Endothelial cell of umbilical vein (primary cell): ENCODE measurements at regions not wholly inside any gene's neighbourhood (a gene's known extent, or its start where the extent isn't known, plus 50 kb on each side); places are given as distances from the start of the nearest gene placed in this dataset.

Experiments
- BruUV-seq: library from RNA; stranded (reverse); fragments of 400-500 nt; replicated peaks from 2 replicates; lab custom pipeline; 2021; lab: Mats Ljungman, UMichigan
- CTCF ChIA-PET: fragments of 300-600, 350-600 bp; sonication (Branson Sonifier 250); formaldehyde crosslinking; loops from one replicate; lab custom pipeline; 2021; ENCODE audit warnings: antibody characterized with exemption, inconsistent platforms; lab: Charles Lee
- POLR2A ChIA-PET: fragments of 300-600, 350-600 bp; sonication (Branson Sonifier 250); formaldehyde crosslinking; loops from one replicate; lab custom pipeline; 2021; ENCODE audit warnings: antibody characterized with exemption, inconsistent platforms; lab: Charles Lee
- DNase-seq: peaks from one replicate; pipeline ENCODE4 v3.0.0-alpha.2; 2011; ENCODE audit warnings: low read depth, low spot score
- FAIRE-seq: peaks from 2 replicates; lab custom pipeline; 2011; peaks lifted over from hg19 to GRCh38; lab: Jason Lieb, UNC
- H2AFZ ChIP-seq: 2 replicates; pipeline ENCODE4 v1.6.0; 2012; ENCODE audit warnings: low read depth, low read length, control low read depth, inconsistent platforms
- H3K27ac ChIP-seq: 2 replicates; pipeline ENCODE4 v1.5.1; 2011; ENCODE audit warnings: low read depth, mild to moderate bottlenecking, control low read depth, low read length, moderate library complexity; ENCODE audit not compliant: insufficient read depth
- H3K27me3 ChIP-seq, 2 experiments: 2 replicates each; pipeline versions ENCODE4 v1.6.0 to v1.6.1; 2011; ENCODE audit warnings: low read length in 2 of 2, mixed read lengths in 1 of 2; ENCODE audit not compliant: control insufficient read depth in 2 of 2, insufficient read depth in 2 of 2
- H3K36me3 ChIP-seq, 2 experiments: 2 replicates in 1 of 2; 3 replicates in 1 of 2; pipeline ENCODE4 v1.5.1; 2011; ENCODE audit warnings: low read length in 2 of 2, mild to moderate bottlenecking in 1 of 2, moderate library complexity in 1 of 2; ENCODE audit not compliant: control insufficient read depth in 2 of 2, insufficient read depth in 2 of 2; ENCODE audit errors: extremely low read depth in 1 of 2
- H3K4me1 ChIP-seq: 3 replicates; pipeline ENCODE4 v1.5.1; 2011; ENCODE audit warnings: mild to moderate bottlenecking, low read length; ENCODE audit not compliant: control insufficient read depth, insufficient read depth; ENCODE audit errors: extremely low read depth
- H3K4me2 ChIP-seq: 2 replicates; pipeline ENCODE4 v1.6.1; 2011; ENCODE audit warnings: low read length, control low read depth, mixed read lengths; ENCODE audit not compliant: insufficient read depth
- H3K4me3 ChIP-seq, 3 experiments: fragments of 200-600 bp in 1 of 3; sonication (generic), shearing (Covaris generic) in 1 of 3; replicated peaks in 1 of 3; 2 replicates each; pipeline ENCODE4 v1.5.1; 2011 to 2016; ENCODE audit warnings: control low read depth in 3 of 3, low read length in 3 of 3, mild to moderate bottlenecking in 2 of 3, inconsistent platforms in 1 of 3, low read depth in 1 of 3, moderate library complexity in 1 of 3; ENCODE audit not compliant: insufficient read depth in 1 of 3
- H3K79me2 ChIP-seq: 2 replicates; pipeline ENCODE4 v1.6.0; 2012; ENCODE audit warnings: low read length, inconsistent platforms; ENCODE audit not compliant: control insufficient read depth, insufficient read depth
- H3K9ac ChIP-seq: replicated peaks from 2 replicates; pipeline ENCODE3; 2011; ENCODE audit warnings: low read length, control low read depth; ENCODE audit not compliant: insufficient read depth; ENCODE audit errors: extremely low read depth
- H3K9me1 ChIP-seq: replicated peaks from 3 replicates; pipeline ENCODE4 v1.6.0; 2011; ENCODE audit warnings: mild to moderate bottlenecking, low read length; ENCODE audit not compliant: control insufficient read depth, insufficient read depth; ENCODE audit errors: extremely low read depth
- H3K9me3 ChIP-seq: replicated peaks from 2 replicates; pipeline ENCODE4 v1.5.1; 2012; ENCODE audit warnings: low read length, inconsistent platforms; ENCODE audit not compliant: control insufficient read depth, insufficient read depth
- H4K20me1 ChIP-seq: replicated peaks from 2 replicates; pipeline ENCODE3; 2011; ENCODE audit warnings: mild to moderate bottlenecking, low read length; ENCODE audit not compliant: control insufficient read depth, insufficient read depth; ENCODE audit errors: extremely low read depth
- CTCF ChIP-seq, 2 donors: IDR thresholded peaks; 1 replicate in 1 of 2; 2 replicates in 1 of 2; pipeline ENCODE4 v1.5.1; 2011; ENCODE audit warnings: low read length in 2 of 2, mild to moderate bottlenecking in 2 of 2, moderate library complexity in 2 of 2, control low read depth in 1 of 2, inconsistent platforms in 1 of 2, low read depth in 1 of 2; ENCODE audit not compliant: insufficient read depth in 1 of 2; ENCODE audit errors: extremely low read depth in 1 of 2
- EZH2 ChIP-seq: IDR thresholded peaks from 2 replicates; pipeline ENCODE4 v1.6.1; 2012; ENCODE audit warnings: borderline replicate concordance, low read depth, mild to moderate bottlenecking, moderate library complexity, low read length, inconsistent platforms; ENCODE audit not compliant: severe bottlenecking
- FOS ChIP-seq: IDR thresholded peaks from 2 replicates; pipeline ENCODE4 v1.6.1; 2011; ENCODE audit warnings: mild to moderate bottlenecking, low read length, moderate library complexity, borderline replicate concordance; ENCODE audit not compliant: insufficient read depth
- GATA2 ChIP-seq: IDR thresholded peaks from 2 replicates; pipeline ENCODE4 v1.7.0; 2011; ENCODE audit warnings: low read depth, mild to moderate bottlenecking, moderate library complexity, mixed read lengths, low read length; ENCODE audit not compliant: insufficient read length, insufficient read depth
- JUN ChIP-seq: IDR thresholded peaks from 2 replicates; pipeline ENCODE4 v1.6.1; 2011; ENCODE audit warnings: borderline replicate concordance, low read depth; ENCODE audit not compliant: insufficient read length, insufficient read depth
- POLR2AphosphoS5 ChIP-seq: IDR thresholded peaks from 2 replicates; pipeline ENCODE4 v1.6.1; 2012; ENCODE audit warnings: low read depth, mild to moderate bottlenecking, control low read depth, low read length, moderate library complexity; ENCODE audit not compliant: insufficient read depth
- dilution Hi-C: fragments of 300-500 bp; cut with MboI; formaldehyde crosslinking; loops from one replicate; pipeline ENCODE4 v1.15.0; 2019; ENCODE audit warnings: low sequenced_read_pairs; ENCODE audit not compliant: extremely low pct_ligation_motif_present
- intact Hi-C: fragments of 100-400 bp; cut with micrococcal nuclease; formaldehyde crosslinking; loops from one replicate; pipeline ENCODE4 v1.10.0; 2022

GRCh38 chr1:36651176-36651910 is 168.6 kb upstream of the CSF3R start:
- CTCF ChIA-PET = interaction anchor here (0.8 to 2.0 kb wide), 8 partner anchors 11 to 673 kb away, joined by 3 to 10 read pairs (median 4); no protein-coding TSS in a partner anchor
- no TSS peak for BruUV-seq
- H3K9me1 ChIP-seq = no peaks in the 10 kb centered on the region

More at GRCh38 chr1:36651176-36651910, 168.6 kb upstream of the CSF3R start:
- Histone ChIP-seq H3K27me3 (no peaks in the 10 kb centered on the region), H3K79me2 (no peaks in the 10 kb centered on the region), H3K4me3 (no peak overlapping the region), H3K9ac (no peak overlapping the region), H3K4me1 (no peaks in the 10 kb centered on the region), H4K20me1 (no peaks in the 10 kb centered on the region), H3K27ac (no peak overlapping the region), H2AFZ (no peak overlapping the region), H3K9me3 (no peaks in the 10 kb centered on the region), H3K36me3 (no peaks in the 10 kb centered on the region), H3K4me2 (no peak overlapping the region)
- intact Hi-C loops = no loop called here
- no peak for DNase-seq
- no peak for FAIRE-seq
- dilution Hi-C loops = no loop called here
- TF ChIP-seq GATA2 (no peak), JUN (no peak), CTCF (IDR thresholded peaks at IDR 0.05; ENCODE audit: extremely low read depth in 1 of 2, insufficient read depth in 1 of 2, low read depth in 1 of 2, low read length in 2 of 2) (no peak), EZH2 (no peak), FOS (no peak), POLR2AphosphoS5 (no peak)
- POLR2A ChIA-PET = no interaction called here
